ENCODE measurements at regions not wholly inside any gene's neighbourhood (a gene's known extent, or its start where the extent isn't known, plus 50 kb on each side); places are given as distances from the start of the nearest gene placed in this dataset.

DNA sequence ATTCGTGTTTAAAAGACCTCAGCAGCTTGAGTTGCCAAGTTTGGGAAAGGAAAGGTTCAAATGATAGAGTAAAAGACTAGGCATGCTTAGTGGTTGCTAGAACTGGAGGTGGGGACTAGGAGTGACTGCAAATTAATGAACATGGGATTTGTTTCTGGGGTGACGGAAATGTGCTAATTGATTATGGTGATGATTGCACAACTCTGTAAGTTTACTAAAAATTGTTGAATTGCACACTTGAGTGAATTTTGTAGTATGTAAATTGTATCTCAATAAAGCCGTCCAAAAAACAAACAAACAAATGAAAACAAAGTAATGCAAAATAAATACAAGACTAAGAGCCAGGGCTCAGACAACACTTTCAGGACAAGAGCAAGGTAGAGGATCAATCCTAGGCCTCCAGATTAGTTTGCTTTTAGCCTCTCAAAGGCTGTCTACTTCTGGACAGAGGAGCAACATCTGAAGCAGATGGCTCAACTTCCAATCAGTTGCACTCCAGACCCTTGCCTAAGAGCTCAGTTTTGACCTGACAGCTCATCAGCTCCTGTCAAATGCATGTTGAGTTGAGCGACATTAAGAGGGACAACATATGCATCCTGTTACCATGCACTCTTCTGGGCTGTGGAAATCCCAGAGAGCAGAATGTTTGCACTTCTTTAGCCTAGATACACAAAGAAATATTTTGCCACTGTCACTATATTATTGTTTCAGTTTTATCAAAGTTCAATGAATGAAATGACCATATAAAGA is 111.2 kb upstream of the ASIC2 start:
- TF ChIP-seq, protein P1, sequence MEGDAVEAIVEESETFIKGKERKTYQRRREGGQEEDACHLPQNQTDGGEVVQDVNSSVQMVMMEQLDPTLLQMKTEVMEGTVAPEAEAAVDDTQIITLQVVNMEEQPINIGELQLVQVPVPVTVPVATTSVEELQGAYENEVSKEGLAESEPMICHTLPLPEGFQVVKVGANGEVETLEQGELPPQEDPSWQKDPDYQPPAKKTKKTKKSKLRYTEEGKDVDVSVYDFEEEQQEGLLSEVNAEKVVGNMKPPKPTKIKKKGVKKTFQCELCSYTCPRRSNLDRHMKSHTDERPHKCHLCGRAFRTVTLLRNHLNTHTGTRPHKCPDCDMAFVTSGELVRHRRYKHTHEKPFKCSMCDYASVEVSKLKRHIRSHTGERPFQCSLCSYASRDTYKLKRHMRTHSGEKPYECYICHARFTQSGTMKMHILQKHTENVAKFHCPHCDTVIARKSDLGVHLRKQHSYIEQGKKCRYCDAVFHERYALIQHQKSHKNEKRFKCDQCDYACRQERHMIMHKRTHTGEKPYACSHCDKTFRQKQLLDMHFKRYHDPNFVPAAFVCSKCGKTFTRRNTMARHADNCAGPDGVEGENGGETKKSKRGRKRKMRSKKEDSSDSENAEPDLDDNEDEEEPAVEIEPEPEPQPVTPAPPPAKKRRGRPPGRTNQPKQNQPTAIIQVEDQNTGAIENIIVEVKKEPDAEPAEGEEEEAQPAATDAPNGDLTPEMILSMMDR (conservative IDR thresholded peaks at IDR 0.05; ENCODE audit: low read depth, low read length): no peak
- TF ChIP-seq POLR2A (IDR thresholded peaks at IDR 0.05; ENCODE audit: low read depth, low read length) (no peak), MXI1 (IDR thresholded peaks at IDR 0.05; ENCODE audit: borderline replicate concordance, low read depth, low read length) (no peak), RAD21 (IDR thresholded peaks at IDR 0.05; ENCODE audit: low read length) (no peak), MAFK (IDR thresholded peaks at IDR 0.05; ENCODE audit: low read depth, low read length) (no peak), FOS (IDR thresholded peaks at IDR 0.05; ENCODE audit: low read depth, low read length) (no peak), RCOR1 (IDR thresholded peaks at IDR 0.05; ENCODE audit: insufficient replicate concordance, low read length) (no peak), BHLHE40 (IDR thresholded peaks at IDR 0.05; ENCODE audit: low read depth, low read length) (no peak)
- TF ChIP-seq, protein P2, sequence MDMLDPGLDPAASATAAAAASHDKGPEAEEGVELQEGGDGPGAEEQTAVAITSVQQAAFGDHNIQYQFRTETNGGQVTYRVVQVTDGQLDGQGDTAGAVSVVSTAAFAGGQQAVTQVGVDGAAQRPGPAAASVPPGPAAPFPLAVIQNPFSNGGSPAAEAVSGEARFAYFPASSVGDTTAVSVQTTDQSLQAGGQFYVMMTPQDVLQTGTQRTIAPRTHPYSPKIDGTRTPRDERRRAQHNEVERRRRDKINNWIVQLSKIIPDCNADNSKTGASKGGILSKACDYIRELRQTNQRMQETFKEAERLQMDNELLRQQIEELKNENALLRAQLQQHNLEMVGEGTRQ (IDR thresholded peaks at IDR 0.05; ENCODE audit: low read depth, low read length): no peak

Data from IMR-90 (cell line).